ENCODE measurements at regions not wholly inside any gene's neighbourhood (a gene's known extent, or its start where the extent isn't known, plus 50 kb on each side); places are given as distances from the start of the nearest gene placed in this dataset.

GRCh38 chr10:26621243-26621888 lies 76.1 kb upstream of the PDSS1 start (continued):
- TF ChIP-seq, protein P1, sequence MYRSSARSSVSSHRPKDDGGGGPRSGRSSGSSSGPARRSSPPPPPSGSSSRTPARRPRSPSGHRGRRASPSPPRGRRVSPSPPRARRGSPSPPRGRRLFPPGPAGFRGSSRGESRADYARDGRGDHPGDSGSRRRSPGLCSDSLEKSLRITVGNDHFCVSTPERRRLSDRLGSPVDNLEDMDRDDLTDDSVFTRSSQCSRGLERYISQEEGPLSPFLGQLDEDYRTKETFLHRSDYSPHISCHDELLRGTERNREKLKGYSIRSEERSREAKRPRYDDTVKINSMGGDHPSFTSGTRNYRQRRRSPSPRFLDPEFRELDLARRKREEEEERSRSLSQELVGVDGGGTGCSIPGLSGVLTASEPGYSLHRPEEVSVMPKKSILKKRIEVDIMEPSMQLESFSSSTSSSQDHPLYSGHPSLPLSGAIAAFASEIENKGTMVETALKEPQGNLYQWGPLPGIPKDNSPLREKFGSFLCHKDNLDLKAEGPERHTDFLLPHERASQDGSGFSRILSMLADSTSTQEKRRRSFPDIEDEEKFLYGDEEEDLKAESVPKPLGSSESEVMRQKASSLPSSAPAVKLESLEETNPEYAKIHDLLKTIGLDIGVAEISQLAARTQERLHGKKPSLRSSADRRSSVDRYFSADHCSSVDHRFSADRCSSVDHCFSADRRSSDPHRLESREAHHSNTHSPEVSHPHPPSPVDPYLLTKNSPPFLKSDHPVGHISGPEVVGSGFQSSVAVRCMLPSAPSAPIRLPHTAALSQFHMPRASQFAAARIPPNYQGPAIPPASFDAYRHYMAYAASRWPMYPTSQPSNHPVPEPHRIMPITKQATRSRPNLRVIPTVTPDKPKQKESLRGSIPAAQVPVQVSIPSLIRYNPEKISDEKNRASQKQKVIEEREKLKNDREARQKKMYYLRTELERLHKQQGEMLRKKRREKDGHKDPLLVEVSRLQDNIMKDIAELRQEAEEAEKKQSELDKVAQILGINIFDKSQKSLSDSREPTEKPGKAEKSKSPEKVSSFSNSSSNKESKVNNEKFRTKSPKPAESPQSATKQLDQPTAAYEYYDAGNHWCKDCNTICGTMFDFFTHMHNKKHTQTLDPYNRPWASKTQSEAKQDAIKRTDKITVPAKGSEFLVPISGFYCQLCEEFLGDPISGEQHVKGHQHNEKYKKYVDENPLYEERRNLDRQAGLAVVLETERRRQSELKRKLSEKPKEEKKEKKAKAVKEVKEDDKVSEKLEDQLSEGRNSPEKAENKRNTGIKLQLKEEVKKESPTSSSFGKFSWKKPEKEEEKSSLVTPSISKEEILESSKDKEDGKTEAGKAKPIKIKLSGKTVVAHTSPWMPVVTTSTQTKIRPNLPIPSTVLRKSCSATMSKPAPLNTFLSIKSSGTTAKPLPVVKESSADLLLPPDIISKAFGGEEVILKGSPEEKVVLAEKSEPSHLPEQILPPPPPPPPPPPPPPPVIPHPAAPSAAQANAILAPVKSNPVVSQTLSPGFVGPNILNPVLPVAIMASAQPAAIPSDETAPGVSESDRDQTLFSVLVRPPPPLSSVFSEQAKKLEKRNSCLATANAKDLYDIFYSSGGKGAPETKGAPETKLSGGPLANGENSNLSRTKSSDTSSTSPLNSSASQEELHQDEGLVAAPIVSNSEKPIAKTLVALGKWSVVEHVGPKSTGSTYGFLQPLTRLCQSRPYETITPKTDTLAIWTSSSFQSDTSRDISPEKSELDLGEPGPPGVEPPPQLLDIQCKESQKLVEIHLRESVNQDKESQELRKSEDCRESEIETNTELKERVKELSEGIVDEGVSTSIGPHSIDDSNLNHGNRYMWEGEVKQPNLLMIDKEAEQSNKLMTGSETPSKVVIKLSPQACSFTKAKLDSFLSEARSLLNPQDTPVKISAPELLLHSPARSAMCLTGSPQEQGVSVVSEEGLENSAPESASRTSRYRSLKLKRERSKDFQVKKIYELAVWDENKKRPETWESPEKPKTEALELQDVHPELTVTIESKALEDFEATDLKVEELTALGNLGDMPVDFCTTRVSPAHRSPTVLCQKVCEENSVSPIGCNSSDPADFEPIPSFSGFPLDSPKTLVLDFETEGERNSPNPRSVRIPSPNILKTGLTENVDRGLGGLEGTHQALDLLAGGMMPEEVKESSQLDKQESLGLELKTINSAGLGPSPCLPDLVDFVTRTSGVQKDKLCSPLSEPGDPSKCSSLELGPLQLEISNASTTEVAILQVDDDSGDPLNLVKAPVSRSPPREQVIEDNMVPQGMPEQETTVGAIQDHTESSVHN (IDR thresholded peaks at IDR 0.05; ENCODE audit: borderline replicate concordance in 1 of 2, low read depth in 1 of 2): no peak

Data from K562 (cell line).